ENCODE measurements at regions not wholly inside any gene's neighbourhood (a gene's known extent, or its start where the extent isn't known, plus 50 kb on each side); places are given as distances from the start of the nearest gene placed in this dataset.

DNA sequence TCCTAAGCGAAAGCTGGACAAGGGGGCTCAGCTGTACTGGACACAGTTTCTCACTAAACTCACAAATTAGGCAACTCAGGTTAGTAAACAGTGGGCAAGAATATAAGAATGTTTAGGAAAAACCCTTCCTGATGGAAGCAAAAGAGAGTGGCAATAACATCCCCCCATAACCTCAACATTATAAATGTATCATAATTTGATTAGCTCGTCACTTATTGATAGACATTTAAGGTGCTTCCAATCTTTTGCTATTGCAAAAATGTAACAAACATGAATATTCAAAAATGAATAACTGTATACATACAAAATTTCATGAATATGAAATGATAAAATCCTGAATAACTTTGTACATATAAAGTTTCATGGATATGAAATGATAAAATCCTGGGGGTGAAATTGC, 415.7 kb downstream of the EPM2A start:
- no peak for DNase-seq (ENCODE audit: low spot score)

DNA sequence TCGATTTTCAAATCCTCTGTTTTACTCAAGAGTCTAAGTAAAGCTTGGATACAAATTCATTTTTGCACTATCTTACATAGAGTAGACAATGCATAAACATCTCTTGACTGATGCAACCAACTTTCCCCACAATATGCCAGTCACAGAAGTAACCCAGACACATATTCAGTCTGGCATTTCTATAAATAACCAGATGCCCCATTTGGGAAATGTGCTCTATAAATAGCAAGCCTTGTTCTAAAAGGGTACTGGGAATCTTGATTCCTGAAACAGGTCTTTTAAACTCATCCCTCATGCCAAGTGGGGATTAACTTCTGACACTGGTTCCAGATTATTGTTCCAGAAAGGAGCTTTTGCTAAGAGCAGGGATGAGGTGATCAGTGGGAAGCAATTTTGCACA, 411.7 kb downstream of the EPM2A start:
- no peak for DNase-seq (ENCODE audit: low spot score)

GRCh38 chr6:145327586-145327985, 407.7 kb downstream of the EPM2A start:
- no peak for DNase-seq (ENCODE audit: low spot score)

GRCh38 chr6:145329257-145329656, 406.1 kb downstream of the EPM2A start:
- peak; percentile 29 for DNase-seq (ENCODE audit: low spot score)

DNA sequence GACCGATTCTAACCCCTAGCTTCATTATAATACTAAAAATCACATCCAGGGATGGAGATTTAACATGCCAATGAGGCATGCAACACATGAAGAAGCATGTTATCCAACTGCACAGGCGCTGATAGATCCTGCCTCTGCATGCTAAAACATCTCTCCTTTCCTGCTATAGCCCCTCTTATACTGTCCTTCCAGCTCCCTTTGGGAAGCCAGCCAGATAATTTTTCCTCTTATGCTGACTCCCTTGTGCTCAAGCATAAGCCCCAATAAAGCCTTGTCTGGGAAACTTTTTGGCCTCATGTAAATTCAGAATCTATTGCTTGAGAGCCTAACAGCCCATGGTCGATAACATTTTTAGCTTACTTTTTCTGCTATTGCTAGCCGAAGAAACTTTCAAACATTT, 404.3 kb downstream of the EPM2A start:
- no peak for DNase-seq (ENCODE audit: low spot score)

DNA sequence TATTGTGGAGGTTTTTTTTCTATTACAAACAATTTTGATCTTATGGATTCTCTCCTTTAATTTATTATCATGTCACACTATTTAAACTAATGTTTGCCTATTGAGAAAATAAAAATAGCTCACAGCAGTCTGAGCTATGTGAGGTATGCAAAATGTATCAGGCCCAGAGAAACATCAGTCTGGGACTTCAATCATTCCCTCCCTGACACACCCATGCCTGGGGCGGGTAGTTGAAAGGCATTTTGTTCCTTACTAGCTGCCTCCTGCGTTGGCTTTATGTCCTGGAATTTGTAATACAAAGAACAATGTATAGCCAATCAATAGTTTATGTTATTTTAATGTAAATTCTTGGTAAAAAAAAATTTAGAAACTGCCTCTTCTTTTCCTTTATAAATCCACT, 403.3 kb downstream of the EPM2A start:
- no peak for DNase-seq (ENCODE audit: low spot score)

GRCh38 chr6:145336119-145336518, 399.2 kb downstream of the EPM2A start:
- DNase-seq (ENCODE audit: low spot score) = no peak

DNA sequence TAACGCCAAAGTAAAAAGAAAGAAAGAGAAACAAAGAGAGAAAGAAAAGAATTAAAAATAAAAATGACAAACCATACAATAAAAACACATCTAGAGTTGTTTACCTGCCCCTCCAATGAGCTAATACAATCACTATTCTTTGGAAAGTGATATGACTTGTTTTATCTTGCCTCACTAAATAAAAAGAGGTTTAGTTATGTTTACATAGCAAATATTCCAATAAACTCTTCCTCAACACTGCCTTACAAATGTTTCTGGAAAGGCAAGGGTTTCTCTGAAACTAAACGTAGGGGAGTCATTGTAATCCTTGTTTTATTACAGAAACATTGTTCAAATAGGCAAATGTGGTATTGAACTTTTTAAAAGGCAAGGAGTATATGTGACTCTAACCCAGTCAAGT, 396.2 kb downstream of the EPM2A start:
- DNase-seq (ENCODE audit: low spot score) = no peak

GRCh38 chr6:145340256-145340655, 395.1 kb downstream of the EPM2A start:
- no peak for DNase-seq (ENCODE audit: low spot score)

GRCh38 chr6:145345094-145345493, 390.2 kb downstream of the EPM2A start:
- DNase-seq (ENCODE audit: low spot score) = no peak

DNA sequence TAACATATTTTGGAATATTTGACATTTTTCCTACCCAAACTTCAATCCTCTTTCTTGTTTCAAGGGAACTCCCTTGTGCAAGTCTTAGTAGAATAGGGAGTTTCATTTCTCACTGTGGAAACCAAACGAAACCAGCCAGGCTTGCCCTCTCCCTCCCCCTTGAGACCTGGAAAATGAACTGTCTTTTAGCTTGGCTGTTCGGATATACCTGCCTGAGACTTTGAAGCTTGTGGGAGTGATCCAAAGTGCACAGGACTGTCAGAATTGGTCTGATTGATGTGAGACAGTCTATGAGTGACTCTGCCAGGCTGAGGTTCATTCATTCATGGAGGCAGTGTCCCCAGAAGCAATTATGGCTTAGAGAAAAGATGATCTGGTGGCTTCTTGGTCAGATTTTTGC, 388.1 kb downstream of the EPM2A start:
- no peak for DNase-seq (ENCODE audit: low spot score)

DNA sequence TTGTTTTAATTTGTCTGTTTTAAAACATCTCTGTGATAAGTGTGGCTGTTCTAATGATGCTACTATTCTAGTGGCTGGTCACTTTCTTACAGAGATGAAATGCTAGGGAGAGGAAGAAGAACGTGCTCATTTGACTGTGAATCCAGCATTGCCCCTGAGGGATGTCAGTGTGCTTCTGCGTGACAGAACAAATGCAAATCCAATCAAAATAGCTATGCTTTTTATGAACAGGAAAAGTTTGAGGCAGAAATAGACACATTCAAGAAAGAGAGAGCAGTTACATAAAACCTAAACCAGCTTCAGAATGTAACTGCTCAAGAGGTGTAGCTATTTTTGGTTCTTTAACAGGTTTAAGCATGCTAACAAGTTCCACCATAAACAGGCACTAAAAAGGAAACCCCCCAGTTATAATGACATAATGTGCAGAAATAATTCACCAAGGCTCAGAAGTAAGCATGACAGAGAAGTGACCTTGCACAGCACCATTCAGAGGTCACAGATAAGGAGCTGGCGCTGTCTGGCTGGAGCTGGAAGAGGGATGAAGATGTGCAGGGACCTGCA, 385.3 kb downstream of the EPM2A start:
- DNase-seq (ENCODE audit: low spot score) = no peak

- no peak for DNase-seq (ENCODE audit: low spot score)
Observed at GRCh38 chr6:145350928-145351327, 384.4 kb downstream of the EPM2A start.

GRCh38 chr6:145352382-145353080, 382.8 kb downstream of the EPM2A start:
- no peak for DNase-seq (ENCODE audit: low spot score)

GRCh38 chr6:145360865-145361264, 374.5 kb downstream of the EPM2A start:
- no peak for DNase-seq (ENCODE audit: low spot score)

- no peak for DNase-seq (ENCODE audit: low spot score)
Observed at GRCh38 chr6:145367149-145367548, 368.2 kb downstream of the EPM2A start.

- peak; percentile 49 for DNase-seq (ENCODE audit: low spot score)
Observed at GRCh38 chr6:145368075-145368474, 367.2 kb downstream of the EPM2A start.

GRCh38 chr6:145370559-145370958, 364.8 kb downstream of the EPM2A start:
- no peak for DNase-seq (ENCODE audit: low spot score)

GRCh38 chr6:145372671-145373151, 362.6 kb downstream of the EPM2A start:
- peak; percentile 16 for DNase-seq (ENCODE audit: low spot score)

- DNase-seq (ENCODE audit: low spot score) = no peak
Observed at GRCh38 chr6:145373826-145374225, 361.5 kb downstream of the EPM2A start.

- no peak for DNase-seq (ENCODE audit: low spot score)
Observed at GRCh38 chr6:145374570-145374969, 360.8 kb downstream of the EPM2A start.

- DNase-seq (ENCODE audit: low spot score) = no peak
Observed at GRCh38 chr6:145375502-145375901, 359.8 kb downstream of the EPM2A start.

DNA sequence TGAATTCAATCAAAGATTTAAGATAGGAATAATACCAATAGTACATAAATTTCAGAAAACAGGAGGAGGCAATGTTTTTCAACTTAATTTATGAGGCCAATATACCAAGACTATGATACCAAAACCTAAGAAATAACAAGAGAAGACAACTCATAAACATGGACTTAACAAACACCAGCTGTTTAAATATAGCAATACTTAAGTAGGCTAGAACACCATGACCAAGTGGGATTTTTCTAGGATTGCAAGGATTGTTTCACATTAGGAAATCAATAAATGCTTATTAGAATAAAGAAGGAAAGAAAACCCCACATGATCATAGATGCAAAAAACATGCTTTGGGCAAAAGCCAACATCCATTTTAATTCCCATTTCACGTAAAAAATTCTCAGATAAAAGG, 355.1 kb downstream of the EPM2A start:
- no peak for DNase-seq (ENCODE audit: low spot score)

- DNase-seq (ENCODE audit: low spot score) = no peak
Observed at GRCh38 chr6:145381941-145382340, 353.4 kb downstream of the EPM2A start.
